ENCODE measurements at regions not wholly inside any gene's neighbourhood (a gene's known extent, or its start where the extent isn't known, plus 50 kb on each side); places are given as distances from the start of the nearest gene placed in this dataset.

GRCh38 chr10:57785068-57785467, 482.6 kb downstream of the IPMK start:
- no peak for FAIRE-seq

- FAIRE-seq: no peak
These were observed 490.8 kb downstream of the IPMK start for GRCh38 chr10:57776688-57777432.

DNA sequence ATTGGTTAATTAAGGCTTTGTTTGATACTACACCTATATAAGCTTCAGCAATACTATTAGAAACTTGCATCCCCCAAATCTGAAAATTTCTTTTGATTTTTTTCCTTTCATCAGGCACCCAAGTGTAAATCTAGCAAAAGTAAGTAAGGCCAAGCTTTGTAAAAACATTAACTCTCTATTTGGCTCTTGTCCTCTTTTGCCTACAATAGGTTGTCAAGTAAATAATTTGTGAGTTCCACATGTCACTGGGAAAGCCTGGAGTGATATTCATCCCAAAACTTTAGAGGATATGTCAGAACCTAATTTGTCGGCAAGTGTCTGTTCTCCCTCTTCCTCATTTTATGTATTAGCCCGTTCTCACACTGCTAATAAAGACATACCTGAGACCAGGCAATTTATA, 492.4 kb downstream of the IPMK start:
- FAIRE-seq: no peak

GRCh38 chr10:57769298-57769697, 498.4 kb downstream of the IPMK start:
- peak; percentile 35 for FAIRE-seq

DNA sequence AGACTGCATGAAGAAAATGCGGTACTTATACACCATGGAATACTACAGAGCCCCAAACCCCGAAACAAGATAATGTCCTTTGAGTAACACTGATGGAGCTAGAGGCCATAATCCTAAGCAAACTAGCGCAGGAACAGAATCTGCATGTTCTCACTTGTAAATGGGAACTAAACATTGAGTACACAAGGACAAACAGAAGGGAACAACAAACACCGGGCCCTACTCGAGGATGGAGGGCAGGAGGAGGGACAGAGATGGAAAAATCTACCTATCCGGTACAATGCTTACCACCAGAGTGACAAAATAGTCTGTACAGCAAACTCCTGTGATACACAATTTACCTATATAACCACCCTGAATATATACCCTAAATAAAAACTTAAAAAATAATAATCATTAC, 507.9 kb downstream of the IPMK start:
- no peak for FAIRE-seq

DNA sequence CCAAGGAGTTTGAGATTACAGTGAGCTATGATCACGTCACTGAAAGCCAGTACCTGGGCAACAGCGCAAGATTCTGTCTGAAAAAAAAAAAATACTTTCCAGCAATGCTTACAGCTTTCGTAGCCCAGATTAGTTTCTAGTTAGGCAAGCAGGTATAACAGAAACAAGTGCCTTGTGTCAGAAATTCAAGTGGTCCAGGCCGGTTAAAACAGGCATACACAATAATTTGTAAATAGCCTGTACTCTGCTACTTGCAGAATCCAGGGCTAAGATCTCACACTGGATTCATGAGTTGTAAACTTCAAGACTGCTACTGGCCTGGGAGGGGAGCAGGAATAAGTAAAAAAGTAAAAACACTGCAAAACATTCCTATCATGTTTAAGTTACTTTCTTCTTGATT, 512.9 kb downstream of the IPMK start:
- FAIRE-seq: no peak

GRCh38 chr10:57743711-57744110, 524.0 kb downstream of the IPMK start:
- no peak for FAIRE-seq

DNA sequence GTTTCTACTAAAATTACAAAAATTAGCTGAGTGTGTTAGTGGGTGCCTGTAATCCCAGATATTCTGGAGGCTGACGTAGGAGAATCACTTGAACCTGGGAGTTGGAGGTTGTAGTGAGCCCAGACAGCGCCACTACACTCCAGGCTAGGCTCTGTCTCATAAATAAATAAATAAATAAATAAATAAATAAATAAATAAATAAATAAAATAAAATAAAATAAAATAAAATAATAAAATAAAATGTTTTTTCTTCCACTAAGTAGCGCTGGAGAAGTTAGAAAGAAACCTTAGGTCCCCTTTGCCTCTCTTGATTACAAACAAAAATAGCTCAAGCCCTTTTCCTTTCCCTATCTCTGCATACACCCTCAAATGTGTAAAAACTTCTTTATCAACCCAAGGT, 525.9 kb downstream of the IPMK start:
- FAIRE-seq: no peak

DNA sequence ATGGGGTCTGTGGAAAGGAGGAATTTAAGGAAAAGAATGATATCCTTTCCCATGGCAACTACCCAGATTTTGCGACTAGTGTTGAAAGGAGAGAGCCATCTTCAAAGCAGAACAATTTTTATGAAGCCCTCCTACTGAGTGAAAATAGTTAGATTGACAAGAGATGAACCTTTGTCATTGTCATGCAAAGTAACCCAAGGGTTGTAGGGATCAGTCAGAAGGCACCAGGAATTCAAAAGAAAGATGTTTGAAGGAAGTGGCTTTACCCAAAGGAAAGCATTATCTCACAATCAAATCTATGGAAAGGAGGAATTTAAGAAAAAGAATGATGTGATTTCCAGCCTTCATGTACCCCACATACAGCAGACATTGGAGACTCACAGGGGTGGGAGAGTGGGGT, 544.4 kb downstream of the IPMK start:
- FAIRE-seq: no peak

DNA sequence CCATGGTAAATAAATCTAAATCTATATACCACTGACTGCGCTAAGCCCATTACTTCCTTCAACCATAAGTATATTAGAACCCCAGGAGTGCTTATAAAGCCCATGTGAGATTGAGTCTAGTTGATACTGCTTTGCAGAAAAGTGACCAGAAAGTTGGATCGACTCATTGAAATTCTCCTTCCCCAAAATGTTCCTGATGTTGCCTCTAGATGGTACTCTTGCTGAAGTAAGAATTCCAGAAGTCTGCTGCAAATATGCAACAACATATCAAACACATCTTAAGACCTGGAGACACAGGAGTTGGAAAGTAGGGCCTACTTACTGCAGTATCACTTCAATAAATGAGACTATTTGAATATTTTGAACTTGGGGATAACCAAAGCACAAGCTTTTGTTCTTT, 550.8 kb downstream of the IPMK start:
- no peak for FAIRE-seq

DNA sequence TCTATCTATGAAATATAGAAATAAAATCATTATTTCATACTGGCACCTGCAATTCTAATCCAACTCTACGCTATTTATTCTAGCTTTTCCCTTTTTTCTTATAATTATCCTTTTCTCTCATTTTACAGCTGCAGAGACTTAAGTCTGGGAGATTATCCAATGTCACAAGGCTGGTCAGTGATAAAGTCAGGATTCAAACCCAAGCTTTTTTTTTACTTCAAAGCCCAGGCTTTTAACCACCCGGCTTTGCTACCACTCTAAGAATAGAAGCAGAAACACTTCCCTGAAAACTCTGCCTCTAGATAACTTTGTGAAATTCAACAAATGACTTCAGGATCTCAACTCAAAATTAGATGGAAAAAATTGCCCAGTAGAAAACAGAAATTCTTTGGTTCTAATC, 552.5 kb downstream of the IPMK start:
- FAIRE-seq: no peak

DNA sequence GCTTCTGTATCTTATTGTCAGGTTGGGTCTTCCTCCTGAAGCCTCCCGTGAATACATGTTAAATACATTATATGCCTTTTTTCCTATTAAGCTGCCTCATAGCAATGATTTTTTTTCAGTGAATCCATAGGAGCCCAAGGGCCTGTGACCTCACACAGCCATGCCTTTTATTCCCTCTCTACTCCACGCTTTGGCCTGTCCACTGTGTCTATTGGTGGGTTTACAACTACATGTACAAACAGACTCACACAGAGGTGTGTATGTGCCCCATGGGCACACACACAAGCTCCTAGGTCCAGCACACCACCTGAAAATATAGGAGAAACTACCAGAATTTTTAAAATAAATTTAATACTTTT, 560.4 kb downstream of the IPMK start:
- no peak for FAIRE-seq

- no peak for FAIRE-seq
These were observed 561.0 kb downstream of the IPMK start for GRCh38 chr10:57706576-57707299.

GRCh38 chr10:57706016-57706415, 561.7 kb downstream of the IPMK start:
- no peak for FAIRE-seq

DNA sequence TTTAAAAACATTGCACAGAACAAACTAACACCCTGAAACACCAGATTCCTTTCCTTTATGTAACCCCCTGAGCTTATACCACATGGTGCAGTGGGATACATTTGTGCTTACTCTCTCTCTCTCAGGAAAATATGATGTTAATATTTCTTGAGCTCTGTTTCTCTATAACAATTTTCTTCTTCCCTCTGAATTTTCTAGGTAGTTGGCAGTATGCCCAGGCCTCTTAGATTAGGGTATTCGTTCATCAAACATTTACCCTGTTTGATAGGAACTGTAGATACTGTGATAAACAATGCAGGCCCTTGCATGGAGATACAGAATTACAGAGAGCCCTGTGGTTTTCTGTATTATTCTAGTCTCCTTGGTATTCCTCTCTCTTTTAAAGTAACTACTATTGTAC, 567.8 kb downstream of the IPMK start:
- FAIRE-seq: no peak

GRCh38 chr10:57696641-57697040, 571.1 kb downstream of the IPMK start:
- peak; percentile 23 for FAIRE-seq

GRCh38 chr10:57694956-57695608, 572.6 kb downstream of the IPMK start:
- FAIRE-seq: no peak

DNA sequence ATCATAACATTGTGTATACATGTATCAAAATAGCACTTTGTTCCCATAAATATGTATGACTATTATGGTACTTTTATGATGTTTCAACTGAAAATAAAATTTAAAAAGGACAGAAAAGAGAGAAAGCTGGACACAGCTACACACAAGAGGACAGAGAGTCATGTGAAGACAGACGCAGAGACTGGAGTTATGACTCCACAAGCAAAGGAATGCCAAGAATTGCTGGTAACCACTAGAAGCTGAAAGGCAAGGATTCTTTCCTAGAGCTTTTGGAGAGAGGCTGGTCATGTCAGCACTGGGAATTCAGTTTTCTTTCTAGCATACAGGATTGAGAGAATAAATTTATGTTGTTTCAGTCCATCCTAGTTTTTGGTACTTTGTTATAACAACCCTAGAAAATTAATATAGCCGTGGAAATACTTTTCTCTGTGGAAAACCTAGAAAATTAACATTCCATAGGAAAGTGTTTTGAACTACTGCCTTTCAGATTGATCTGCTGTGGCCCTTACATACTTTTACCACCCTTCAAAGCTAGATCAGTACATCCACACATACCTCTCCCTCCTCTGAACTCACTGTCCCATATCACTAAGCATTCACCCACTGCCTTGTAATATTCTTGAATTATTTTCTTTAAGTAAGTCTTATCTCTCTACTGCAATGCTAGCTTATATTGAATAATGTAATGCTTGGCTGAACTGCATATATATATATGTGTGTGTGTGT, 575.3 kb downstream of the IPMK start:
- FAIRE-seq: no peak

GRCh38 chr10:57689596-57690297, 577.9 kb downstream of the IPMK start:
- no peak for FAIRE-seq

DNA sequence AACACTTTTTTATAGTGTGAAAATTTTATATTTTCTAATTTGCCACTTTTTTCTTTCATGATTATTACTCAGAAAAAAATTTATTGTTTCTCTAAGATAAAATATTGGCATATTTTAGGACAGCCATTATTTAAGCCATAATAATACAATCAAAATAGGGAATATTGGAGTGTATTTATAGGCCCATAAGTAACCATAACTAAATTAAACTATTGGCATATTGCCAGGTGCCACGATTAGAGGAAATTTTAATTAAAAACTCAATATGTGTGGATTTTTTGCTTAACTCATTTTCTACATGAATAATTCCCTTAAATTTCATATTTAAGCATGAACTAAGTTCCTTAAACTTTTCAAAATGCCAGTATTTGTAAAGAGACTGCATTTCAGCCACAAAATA, 587.8 kb downstream of the IPMK start:
- no peak for FAIRE-seq

- FAIRE-seq: no peak
These were observed 592.6 kb downstream of the IPMK start for GRCh38 chr10:57675125-57675524.

GRCh38 chr10:57673446-57673960, 594.2 kb downstream of the IPMK start:
- FAIRE-seq: no peak

- no peak for FAIRE-seq
These were observed 602.9 kb downstream of the IPMK start for GRCh38 chr10:57664815-57665214.
